Gastrocnemius medialis (tissue), 4 donors: ENCODE measurements at regions not wholly inside any gene's neighbourhood (a gene's known extent, or its start where the extent isn't known, plus 50 kb on each side); places are given as distances from the start of the nearest gene placed in this dataset.

Source experiments
- CTCF ChIP-seq, 5 experiments: fragments of 450-650 bp in 3 of 5; fragments of 200-600 bp in 2 of 5; sonication (generic) in 2 of 5; IDR thresholded peaks in 4 of 5; conservative IDR thresholded peaks in 1 of 5; 1 replicate in 4 of 5; 2 replicates in 1 of 5; pipeline ENCODE4 v1.5.1; 2016 to 2019; ENCODE audit warnings: antibody characterized with exemption in 5 of 5, mild to moderate bottlenecking in 3 of 5, moderate library complexity in 3 of 5
- POLR2A ChIP-seq, 2 donors: fragments of 450-650 bp; IDR thresholded peaks; one replicate each; pipeline ENCODE4 v1.6.1; 2017; ENCODE audit warnings: antibody characterized with exemption in 2 of 2, mild to moderate bottlenecking in 2 of 2, moderate library complexity in 2 of 2

- TF ChIP-seq CTCF (IDR thresholded peaks at IDR 0.05 in 4 of 5, conservative IDR thresholded peaks at IDR 0.05 in 1 of 5) = no peak
- TF ChIP-seq POLR2A (IDR thresholded peaks at IDR 0.05) = no peak
Measured at GRCh38 chr6:149173222-149173621, 144.3 kb upstream of the TAB2 start.
